ENCODE measurements at regions not wholly inside any gene's neighbourhood (a gene's known extent, or its start where the extent isn't known, plus 50 kb on each side); places are given as distances from the start of the nearest gene placed in this dataset.

DNA sequence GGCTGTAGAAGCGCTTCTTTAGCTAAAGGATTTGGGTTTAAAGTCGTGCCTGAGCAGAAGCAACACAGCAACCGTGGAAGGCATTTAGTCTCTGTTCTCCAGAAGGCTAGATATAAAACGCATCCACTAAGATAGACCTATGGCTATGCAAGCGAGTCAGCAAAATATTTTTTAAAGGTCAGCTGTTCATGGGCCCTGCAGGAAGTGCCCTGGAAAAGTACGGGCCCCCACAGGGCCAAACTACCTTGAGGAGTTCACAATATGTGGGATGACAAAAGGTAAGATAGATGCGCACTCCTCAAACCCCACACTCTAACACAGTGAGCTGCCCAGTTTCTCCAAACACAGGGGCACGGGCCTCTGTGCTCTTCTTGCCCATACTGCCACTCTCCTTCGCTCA is 261.6 kb downstream of the VPS13C start:
- DNase-seq (ENCODE audit: low read depth) = no peak

GRCh38 chr15:61796056-61796455 is 264.2 kb downstream of the VPS13C start:
- peak; percentile 20 for DNase-seq (ENCODE audit: low read depth)

- DNase-seq (ENCODE audit: low read depth) = peak; percentile 3
Measured at GRCh38 chr15:61794881-61795280, 265.4 kb downstream of the VPS13C start.

- no peak for DNase-seq (ENCODE audit: low read depth)
Measured at GRCh38 chr15:61794276-61794675, 266.0 kb downstream of the VPS13C start.

DNA sequence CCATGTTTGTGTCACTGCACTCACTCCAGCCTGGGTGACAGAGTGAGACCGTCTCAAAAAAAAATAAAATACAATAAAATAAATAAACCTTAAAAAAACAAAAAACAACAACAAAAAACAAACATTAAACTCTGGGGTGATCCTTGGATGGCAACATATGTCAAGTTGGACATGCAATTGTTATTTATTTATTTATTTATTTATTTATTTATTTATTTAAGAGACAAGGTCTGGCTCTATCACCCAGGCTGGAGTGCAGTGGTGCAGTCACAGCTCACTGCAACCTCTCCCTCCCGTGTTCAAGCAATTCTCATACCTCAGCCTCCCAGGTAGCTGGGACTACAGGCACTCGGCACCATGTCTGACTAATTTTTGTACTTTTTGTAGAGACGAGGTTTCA is 275.5 kb downstream of the VPS13C start:
- DNase-seq (ENCODE audit: low read depth) = no peak

DNA sequence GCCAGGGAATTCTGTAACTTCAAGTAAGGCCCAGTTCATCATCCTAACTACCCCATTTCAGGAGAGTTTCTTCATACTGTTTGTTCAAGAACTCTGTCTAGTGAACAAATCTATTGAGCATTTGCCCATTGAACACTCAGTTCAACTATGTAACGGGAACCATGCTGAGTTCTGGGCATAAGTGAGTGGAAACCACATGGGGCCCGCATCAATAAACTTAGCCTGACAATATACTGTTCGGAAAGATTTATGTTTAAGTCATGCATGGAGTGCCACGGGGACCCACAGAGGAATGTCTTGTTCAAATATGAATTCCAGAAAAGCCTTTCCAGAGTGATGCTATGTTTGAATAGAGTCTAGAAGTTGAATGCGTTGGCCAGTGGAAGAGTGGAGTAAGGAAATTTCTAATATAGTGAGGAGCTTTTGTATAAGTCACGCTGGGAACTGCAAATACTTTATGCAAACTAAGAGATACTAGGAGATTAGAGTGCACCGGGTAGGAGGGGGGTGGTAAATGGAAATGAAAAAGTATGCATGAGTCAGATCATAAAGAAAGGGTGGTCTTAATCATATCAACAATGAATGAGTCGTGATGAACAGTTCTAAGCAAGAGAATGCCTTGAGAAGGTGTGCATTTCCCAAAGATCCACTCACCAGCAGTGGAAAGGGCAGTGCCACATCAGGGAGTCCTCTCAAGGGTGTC is 279.8 kb downstream of the VPS13C start:
- DNase-seq (ENCODE audit: low read depth) = no peak

GRCh38 chr15:61777689-61778088 is 282.6 kb downstream of the VPS13C start:
- DNase-seq (ENCODE audit: low read depth) = no peak

GRCh38 chr15:61769557-61769956 is 290.7 kb downstream of the VPS13C start:
- DNase-seq (ENCODE audit: low read depth) = no peak

- DNase-seq (ENCODE audit: low read depth) = no peak
Measured at GRCh38 chr15:61768131-61768530, 292.1 kb downstream of the VPS13C start.

DNA sequence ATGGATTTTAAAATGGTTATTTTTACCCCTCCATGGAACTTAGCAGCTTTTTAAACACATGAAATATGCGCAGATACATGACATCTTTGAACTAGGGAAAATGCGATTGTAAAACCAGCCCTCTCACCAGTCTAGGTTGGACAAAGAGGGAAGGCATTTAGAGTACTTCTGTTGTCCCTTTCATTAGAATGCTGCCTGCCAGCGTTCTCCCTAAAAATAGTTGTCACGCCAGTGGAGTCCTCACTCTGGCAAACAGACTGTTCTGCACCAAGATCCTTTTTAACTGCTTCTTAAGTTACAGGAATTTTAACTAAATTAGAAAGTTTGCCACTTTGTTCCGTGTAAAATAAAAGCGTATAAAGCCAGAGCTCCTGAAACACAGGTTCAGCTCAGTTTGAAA is 295.3 kb downstream of the VPS13C start:
- no peak for DNase-seq (ENCODE audit: low read depth)

GRCh38 chr15:61764141-61764540 is 296.1 kb downstream of the VPS13C start:
- no peak for DNase-seq (ENCODE audit: low read depth)

GRCh38 chr15:61762676-61763075 is 297.6 kb downstream of the VPS13C start:
- DNase-seq (ENCODE audit: low read depth) = no peak

GRCh38 chr15:61759639-61760038 is 300.6 kb downstream of the VPS13C start:
- DNase-seq (ENCODE audit: low read depth) = no peak

DNA sequence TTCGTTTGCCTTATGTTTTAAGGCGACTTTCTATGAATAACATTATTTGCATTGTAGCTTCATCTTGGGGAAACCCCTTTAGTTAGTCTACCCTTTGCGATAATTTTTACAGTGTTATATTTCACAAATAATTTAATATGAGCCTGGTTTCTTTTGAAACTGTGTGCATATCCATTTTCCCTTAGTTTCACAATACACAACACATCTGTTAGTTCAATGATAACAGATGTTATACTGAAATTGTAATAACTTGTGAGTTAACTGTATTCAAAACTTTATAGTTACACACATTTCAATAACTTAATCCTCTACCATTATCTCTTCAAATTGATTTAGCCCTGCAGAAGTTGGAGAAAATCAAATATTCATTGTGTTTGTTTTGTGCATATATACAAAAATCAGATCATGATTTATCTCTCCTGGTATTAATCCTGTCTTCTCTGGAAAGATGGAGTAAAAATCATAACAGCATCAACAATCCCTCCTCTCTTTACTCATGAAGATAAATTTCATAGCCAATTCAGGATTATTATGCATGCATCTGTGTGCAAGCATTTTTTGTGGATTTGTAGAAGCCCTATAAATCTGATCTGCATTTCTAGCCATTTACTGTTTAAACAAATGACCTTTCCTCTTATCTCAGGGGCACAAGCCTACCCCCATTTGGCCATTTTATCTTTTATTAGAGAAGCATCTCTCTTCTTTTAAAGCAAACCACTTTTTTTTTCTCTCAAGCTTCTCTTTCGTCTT is 304.0 kb downstream of the VPS13C start:
- DNase-seq (ENCODE audit: low read depth) = no peak

- DNase-seq (ENCODE audit: low read depth) = no peak
Measured at GRCh38 chr15:61755467-61755866, 304.8 kb downstream of the VPS13C start.

DNA sequence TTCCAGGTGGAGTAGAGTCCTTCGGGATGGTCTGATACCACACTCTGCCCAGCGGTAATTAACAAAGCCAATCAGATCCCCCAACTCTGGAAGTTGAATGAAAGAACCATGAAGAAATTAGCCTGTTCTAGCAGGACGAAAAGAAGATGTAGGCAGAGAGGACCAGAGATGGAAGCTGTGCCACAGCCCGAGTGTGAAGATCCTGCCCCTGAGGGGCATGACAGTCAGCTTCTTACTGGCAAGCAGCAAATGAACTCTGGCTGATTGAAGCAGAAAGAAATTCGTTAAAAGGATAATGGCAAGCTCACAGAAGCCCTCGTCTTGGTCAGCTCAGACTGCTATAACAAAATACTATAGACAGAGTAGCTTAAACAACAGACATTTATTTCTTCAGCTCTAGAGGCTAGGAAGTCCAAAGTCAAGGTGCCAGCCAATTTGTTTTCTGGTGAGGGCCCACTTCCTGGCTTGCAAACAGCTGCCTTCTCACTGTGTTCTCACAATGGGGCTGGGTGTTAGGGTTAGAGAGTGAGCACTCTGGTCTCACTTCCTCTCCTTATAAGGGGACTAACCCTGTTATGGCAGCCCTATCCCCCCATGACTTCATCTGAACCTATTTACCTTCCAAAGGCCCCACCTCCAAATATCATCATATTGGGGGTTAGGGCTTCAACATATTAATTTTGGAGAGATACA is 307.1 kb downstream of the VPS13C start:
- no peak for DNase-seq (ENCODE audit: low read depth)

GRCh38 chr15:61752001-61752400 is 308.2 kb downstream of the VPS13C start:
- no peak for DNase-seq (ENCODE audit: low read depth)

DNA sequence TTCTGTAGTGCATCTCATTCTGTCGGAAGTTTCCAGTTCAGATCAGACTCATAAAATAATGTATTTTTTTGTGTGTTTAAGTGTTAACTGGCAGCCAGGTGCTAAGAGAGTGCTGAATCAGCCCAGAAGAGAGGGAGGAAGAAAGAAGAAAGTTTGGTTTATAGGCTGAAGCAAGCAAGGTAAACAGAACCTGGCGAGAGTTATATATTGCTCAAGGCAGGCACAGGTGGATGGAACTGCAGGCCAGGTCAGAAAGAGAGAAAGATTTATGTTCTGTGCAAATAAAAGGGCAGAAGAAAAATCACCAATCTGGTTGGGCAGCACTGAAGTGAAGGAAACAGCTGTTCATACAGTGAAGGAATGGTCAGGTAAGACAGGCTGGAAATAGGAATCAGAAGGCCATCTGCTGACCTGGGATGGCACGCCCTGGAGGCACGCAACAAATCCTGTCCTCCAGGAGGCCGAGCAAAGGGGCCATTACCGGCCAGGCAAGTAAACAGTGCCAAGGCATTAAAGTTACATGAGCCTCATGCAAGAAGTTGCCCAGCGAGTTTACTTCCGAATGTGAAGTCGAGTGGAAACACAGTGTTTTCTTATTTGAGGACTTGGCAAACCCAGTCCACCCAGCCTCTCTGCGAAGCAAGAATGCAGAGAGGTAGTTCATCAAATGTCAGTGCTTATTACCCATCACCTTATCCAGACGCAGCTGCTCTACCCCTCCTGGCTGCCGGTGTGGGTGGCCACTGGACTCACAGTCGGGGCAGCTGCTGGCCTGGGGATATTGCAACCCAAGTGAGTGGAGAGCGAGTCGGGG is 309.8 kb downstream of the VPS13C start:
- DNase-seq (ENCODE audit: low read depth) = no peak

- DNase-seq (ENCODE audit: low read depth) = no peak
Measured at GRCh38 chr15:61749169-61749568, 311.1 kb downstream of the VPS13C start.

DNA sequence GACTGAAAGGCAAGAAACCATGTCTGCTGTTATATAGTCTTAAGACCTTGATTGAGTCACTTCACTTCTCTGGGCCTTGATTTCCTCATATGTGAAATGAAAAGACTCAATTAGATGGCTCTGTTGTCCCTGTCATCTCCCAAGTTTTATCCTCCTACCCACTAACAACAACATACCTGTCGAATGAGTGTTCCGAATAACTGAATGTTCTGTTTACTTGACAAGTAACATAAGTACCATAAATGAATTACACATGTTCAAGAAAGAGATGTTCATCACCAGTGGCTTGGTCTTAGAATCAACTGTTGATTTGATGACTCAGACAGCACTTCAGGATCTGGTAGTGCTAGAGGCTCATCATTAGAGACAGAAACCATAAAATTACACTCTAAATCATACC is 311.7 kb downstream of the VPS13C start:
- DNase-seq (ENCODE audit: low read depth) = no peak

GRCh38 chr15:61746589-61746988 is 313.7 kb downstream of the VPS13C start:
- no peak for DNase-seq (ENCODE audit: low read depth)

DNA sequence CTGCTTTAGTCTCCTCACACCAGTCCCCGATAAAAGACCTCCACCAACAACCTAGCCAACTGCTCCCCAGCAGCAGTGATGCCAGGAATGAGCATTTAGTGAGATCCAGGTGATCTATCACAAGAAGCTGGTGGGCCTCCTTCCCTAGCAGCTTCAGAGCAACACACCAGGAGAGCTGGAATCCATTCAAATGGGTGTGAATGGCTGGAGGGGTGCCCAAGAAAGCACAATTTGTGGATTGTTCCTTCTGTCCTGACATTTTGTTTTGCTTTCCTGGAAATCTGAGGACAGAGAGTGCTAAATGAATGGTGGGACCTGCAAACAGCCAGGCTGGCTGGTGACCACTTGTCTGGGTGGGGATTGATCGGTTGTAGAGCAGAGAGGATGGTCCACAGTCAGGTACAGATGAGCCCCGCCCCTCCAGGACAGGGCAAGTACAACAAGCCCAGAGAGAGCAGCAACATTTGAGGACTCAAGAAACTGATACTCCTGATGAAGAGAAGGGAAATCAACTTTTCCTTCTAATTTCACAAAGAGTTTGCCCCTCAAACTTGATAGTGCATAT is 316.8 kb downstream of the VPS13C start:
- DNase-seq (ENCODE audit: low read depth) = no peak

All from GM04503 (cell line).